ENCODE measurements at regions not wholly inside any gene's neighbourhood (a gene's known extent, or its start where the extent isn't known, plus 50 kb on each side); places are given as distances from the start of the nearest gene placed in this dataset.

DNA sequence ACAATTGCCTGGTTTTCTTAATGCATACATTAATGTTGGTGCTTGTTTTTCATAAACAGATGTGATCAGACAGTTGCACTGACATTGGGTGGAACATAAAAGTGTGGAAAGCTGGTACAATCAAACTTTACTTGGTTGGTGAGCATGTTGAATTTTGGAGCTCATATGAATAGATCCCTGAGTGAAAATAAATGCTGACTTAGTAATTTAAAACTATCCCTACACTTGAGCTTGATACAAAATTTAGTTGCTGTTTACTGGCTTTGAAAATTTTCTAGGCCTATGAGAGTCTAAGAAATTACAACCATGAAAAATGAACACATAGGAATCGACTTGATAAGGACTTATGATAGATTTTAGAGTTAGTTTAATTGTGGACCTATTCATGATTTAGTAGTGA, 551.8 kb upstream of the PABPC4L start:
- TF ChIP-seq, protein P1, sequence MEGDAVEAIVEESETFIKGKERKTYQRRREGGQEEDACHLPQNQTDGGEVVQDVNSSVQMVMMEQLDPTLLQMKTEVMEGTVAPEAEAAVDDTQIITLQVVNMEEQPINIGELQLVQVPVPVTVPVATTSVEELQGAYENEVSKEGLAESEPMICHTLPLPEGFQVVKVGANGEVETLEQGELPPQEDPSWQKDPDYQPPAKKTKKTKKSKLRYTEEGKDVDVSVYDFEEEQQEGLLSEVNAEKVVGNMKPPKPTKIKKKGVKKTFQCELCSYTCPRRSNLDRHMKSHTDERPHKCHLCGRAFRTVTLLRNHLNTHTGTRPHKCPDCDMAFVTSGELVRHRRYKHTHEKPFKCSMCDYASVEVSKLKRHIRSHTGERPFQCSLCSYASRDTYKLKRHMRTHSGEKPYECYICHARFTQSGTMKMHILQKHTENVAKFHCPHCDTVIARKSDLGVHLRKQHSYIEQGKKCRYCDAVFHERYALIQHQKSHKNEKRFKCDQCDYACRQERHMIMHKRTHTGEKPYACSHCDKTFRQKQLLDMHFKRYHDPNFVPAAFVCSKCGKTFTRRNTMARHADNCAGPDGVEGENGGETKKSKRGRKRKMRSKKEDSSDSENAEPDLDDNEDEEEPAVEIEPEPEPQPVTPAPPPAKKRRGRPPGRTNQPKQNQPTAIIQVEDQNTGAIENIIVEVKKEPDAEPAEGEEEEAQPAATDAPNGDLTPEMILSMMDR (IDR thresholded peaks at IDR 0.05; ENCODE audit: low read depth, low read length, missing control alignments) = no peak
- DNase-seq (ENCODE audit: low read depth) = no peak
- in situ Hi-C loops (cut with HindIII; ENCODE audit: low sequenced_read_pairs) = no loop called here
- no peak overlapping the region for H3K4me3 ChIP-seq (ENCODE audit: low read depth, low read length)

DNA sequence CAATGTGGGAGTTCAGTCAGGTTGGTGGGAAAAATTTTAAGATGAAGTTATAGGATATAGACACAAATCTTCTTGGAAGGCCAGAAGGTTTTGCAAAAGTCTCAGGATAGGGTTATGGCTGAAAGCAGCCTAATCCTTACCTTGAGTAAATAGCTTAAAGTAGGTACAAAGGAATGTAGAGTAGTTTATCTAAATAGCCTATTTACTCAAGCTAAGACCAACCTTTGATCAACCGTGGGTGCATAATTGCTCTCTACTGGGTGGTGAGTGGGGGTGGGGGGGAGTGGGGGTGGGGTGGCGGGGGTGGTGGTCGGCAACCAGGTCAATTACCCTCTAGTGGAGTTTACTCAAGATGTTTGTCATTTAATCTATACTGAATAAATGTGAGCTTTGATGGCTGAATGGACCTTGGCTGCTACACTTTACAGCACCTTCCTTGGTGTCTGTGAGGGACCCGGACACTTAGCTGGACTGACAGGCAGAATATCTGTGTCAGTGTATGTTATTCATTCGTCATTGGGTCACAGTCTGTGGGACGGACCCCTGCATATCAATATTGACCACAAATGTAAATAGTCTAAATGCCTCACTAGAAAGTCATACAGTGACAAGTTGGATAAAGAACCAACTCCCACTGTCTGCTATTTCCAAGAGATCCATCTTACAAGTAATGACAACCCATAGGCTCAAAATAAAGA, 545.7 kb upstream of the PABPC4L start:
- in situ Hi-C loops (cut with HindIII; ENCODE audit: low sequenced_read_pairs) = no loop called here
- TF ChIP-seq, protein P1 (IDR thresholded peaks at IDR 0.05; ENCODE audit: low read depth, low read length, missing control alignments) = no peak
- no peak overlapping the region for H3K4me3 ChIP-seq (ENCODE audit: low read depth, low read length)
- no peak for DNase-seq (ENCODE audit: low read depth)

DNA sequence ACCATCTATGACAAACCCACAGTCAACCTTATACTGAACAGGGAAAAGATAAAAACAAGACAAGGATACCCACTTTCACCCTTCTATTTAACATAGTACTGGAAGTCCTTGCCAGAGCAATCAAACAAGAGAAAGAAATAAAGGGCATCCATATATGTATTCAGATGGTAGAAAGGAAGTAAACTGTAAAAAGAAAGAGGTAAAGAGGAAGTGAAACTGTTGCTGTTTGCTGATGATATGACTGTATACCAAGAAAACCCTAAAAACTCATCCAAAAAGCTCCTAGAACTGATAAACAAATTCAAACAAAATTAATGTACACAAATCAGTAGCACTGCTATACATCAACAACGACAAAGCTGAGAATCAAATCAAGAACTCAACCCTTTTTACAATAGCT, 538.7 kb upstream of the PABPC4L start:
- H3K4me3 ChIP-seq (ENCODE audit: low read depth, low read length) = no peak overlapping the region
- TF ChIP-seq, protein P1 (IDR thresholded peaks at IDR 0.05; ENCODE audit: low read depth, low read length, missing control alignments) = no peak
- no peak for DNase-seq (ENCODE audit: low read depth)
- in situ Hi-C loops (cut with HindIII; ENCODE audit: low sequenced_read_pairs) = no loop called here

DNA sequence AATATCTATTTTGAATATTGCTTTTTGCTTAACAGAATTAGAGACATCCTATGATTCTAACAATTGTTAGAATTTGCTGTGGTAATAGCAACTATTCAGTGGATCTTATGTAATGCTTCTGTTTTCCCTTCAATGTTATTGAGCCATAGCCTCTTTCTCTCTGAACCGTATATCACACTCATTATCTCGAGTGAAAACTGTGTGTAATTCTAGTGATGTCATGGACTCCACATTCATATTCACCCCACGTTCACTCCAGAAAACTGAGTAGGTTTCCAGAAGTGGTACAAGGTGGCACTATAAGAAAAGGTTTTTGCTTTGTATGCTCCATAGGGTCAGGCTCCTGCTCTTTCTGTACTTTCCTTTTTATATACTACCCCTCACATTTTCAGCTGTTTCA, 534.3 kb upstream of the PABPC4L start:
- TF ChIP-seq, protein P1 (IDR thresholded peaks at IDR 0.05; ENCODE audit: low read depth, low read length, missing control alignments) = no peak
- H3K4me3 ChIP-seq (ENCODE audit: low read depth, low read length) = no peak overlapping the region
- DNase-seq (ENCODE audit: low read depth) = no peak
- in situ Hi-C loops (cut with HindIII; ENCODE audit: low sequenced_read_pairs) = no loop called here

DNA sequence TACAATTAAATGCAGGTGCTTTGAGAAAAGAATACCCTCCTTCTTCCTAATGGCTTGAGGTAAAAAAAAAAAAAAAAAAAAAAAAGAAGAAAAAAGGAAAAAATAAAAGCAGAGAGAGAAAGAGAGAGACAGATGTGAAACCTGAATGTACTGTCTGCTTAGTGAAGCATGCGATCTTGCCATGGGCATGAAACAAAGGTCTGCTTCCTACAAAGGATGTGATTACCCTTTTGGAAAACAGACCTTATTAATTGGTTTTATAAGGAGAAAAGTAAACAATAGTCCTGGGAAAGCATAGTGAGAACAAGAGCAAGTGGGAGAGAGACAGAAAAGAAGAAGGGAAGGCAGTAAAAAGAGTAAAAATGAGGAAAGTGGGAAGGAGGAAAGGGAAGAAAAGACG, 526.1 kb upstream of the PABPC4L start:
- DNase-seq (ENCODE audit: low read depth) = no peak
- in situ Hi-C loops (cut with HindIII; ENCODE audit: low sequenced_read_pairs) = no loop called here
- TF ChIP-seq, protein P1 (IDR thresholded peaks at IDR 0.05; ENCODE audit: low read depth, low read length, missing control alignments) = no peak
- H3K4me3 ChIP-seq (ENCODE audit: low read depth, low read length) = no peak overlapping the region

DNA sequence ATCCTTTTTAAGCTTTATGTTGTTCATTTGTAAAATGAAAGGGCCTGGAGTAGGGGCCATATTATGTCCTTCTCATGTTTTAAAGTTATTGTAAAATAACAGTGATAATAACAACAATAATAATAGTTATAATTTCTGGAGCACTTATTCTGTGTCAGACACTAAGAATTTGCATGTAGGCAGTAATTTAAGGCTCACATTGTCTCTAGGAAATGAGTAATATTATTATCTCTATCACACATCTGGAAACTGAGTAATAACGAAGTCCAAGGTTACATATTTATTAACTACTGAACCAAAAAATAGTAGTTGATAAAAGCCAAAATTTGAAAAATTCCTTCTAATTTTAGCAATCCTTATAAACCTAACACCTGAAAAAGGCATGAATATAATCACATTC, 520.7 kb upstream of the PABPC4L start:
- H3K4me3 ChIP-seq (ENCODE audit: low read depth, low read length) = no peak overlapping the region
- in situ Hi-C loops (cut with HindIII; ENCODE audit: low sequenced_read_pairs) = no loop called here
- DNase-seq (ENCODE audit: low read depth) = no peak
- TF ChIP-seq, protein P1 (IDR thresholded peaks at IDR 0.05; ENCODE audit: low read depth, low read length, missing control alignments) = no peak
